ENCODE measurements at regions not wholly inside any gene's neighbourhood (a gene's known extent, or its start where the extent isn't known, plus 50 kb on each side); places are given as distances from the start of the nearest gene placed in this dataset.
A peak's percentile ranks its signal among the peaks of the same experiment; 100 is the strongest.
"Not testable (repeated sequence)": the region's sequence is repeated elsewhere in the genome, so short reads cannot be mapped to it uniquely, and the experiment has no call there.

DNA sequence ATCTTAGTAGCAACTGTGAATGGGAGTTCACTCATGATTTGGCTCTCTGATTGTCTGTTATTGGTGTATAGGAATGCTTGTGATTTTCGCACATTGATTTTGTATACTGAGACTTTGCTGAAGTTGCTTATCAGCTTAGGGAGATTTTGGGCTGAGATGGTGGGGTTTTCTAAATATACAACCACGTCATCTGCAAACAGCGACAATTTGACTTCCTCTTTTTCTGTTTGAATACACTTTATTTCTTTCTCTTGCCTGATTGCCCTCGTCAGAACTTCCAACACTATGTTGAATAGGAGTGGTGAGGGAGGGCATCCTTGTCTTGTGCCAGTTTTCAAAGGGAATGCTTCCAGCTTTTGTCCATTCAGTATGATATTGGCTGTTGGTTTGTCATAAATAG lies 1883.1 kb upstream of the TENM3 start:
- not testable (repeated sequence) for DNase-seq

DNA sequence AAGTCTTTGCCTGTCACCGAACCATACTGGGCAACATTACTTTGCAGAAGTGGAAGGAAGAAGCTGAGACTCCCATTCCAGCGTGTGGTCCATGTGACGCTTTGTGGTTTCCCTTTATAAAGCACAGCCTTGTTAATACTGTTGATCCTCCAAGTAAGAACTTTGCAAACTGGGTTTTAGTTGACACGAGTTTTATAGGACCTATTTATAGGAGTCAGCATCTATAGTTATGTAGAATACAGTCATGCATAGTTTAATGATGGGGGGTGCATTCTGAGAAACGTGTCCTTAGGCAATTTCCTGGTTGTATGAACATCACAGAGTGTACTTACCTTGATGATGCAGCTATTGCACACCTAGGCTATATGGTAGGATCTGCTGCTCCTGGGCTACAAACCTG lies 1879.4 kb upstream of the TENM3 start:
- no peak for DNase-seq

DNA sequence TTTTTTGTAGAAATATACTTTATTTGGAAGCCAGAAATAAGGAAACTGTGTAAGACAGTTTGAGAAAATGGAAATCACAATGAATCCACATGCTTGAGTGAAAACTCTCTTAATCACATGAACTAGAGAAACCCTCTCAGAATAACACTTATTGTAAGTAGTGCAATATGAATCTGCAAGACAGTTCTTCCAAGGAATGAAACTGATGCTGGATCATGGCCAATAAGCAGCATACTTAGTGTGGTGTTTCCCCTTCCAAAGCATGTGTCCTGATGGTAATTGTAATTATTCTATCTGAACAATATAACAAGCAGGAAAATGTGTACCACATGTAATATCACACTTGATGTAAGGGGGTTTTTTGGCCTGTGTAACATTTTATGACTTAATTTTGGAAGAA lies 1870.5 kb upstream of the TENM3 start:
- DNase-seq = no peak

DNA sequence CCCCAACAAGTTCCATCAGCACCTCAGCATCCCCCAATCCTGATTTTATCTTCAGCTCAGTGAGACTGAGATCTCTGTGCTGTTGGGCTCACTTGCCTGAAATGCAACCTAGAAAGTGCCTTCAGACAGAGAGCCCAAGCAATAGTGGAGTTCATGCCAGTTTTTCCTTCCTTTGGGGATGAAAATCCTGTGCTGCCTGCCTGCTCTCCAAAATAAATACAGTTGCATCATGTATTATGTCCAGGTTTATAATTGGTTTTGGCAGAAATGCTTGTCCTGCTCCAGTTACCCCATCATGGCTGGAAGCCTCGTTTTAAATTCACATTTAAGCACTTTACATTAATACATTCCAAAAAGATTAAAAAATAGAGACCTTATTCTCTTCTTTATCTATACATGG lies 1865.5 kb upstream of the TENM3 start:
- no peak for DNase-seq

DNA sequence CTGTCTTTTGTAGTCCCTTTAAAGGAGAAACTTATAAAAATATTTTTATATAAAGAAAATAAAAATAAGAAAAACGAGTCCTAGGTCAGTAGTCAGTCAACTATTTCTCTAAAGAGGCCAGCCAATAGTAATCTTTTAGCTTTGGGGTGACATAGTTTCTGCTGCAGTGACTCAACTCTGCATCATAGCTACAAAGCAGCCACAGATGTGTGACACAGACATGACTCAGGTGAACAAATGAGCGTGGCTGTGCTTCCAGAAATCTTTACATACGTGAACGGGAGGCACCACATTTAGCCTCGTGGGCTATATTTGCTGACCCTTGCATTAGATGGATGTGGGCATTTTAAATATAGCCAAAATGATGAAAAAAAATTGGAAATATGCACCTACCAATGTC lies 1862.5 kb upstream of the TENM3 start:
- no peak for DNase-seq

DNA sequence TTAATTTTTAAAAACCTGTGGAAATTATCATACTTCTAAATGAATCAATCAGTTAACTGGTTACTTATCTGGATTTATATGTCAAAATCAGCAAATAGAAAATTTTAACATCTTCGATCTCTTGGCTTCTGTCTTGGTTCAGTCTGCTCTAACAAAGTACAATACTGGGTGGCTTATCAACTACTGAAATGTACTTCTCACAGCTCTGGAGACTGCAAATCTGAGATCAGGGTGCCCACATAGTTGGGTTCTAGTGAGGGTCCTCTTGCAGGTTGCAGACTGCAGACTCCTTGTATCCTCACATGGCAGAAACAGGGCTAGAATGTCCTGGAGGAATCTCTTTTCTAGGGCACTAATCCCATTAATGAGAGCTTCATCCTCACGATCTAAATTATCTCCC lies 1851.6 kb upstream of the TENM3 start:
- peak; percentile 6 for DNase-seq

DNA sequence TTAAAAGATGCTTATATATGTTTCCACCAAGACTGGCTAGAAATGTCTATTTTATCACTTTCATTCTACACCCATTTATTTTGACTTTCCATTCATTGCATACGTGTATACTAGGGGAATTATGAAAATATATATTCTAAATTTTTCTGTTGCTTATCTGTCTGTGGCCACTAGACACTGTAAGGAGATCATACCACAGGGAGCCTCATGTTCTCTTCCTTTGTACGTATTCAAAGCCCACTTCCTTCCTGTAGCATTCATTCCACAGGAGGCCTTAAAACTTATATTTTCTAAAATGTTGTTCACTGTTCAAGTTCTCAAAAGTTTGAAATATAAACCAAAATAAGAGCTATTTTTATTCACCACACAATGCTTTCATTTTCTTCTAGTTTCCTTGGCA lies 1848.9 kb upstream of the TENM3 start:
- DNase-seq = no peak

DNA sequence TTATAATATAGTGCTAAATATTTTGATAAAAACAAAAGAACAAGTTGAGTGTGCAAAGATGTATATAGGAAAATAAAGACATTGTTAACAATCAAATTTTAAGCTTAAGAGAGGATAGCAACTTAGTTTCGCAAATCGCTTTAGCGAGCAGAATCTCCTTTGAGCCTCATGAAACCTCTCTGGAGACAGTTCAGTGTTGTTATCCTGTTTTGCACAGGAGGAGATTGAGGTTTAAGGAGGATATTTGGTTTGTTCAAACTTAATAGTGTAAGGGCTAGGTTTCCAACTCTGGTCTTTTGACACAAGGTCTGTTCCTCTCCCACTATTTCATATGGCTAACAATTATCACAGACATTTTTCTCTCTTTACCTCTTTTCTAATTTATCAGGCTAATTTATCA lies 1848.5 kb upstream of the TENM3 start:
- DNase-seq = no peak

DNA sequence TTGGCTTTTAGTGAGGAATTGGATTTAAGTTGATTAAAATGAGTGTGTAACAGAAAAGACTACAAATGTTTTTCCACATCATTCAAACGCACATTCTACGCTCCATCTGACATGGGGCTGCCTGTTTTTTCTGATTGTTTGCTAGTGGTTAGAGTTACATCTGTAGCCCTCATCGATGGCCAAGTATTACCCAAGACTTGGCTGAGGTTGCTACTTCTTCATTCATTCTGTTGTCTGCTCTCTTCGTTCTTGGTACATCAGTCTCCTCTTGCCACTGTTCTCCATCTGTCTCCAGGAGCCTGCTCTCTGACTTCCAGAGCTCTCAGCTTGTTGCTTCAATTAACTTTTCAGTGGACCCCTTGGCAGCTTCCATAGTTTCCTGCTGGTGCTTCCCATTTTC lies 1844.6 kb upstream of the TENM3 start:
- DNase-seq = no peak

DNA sequence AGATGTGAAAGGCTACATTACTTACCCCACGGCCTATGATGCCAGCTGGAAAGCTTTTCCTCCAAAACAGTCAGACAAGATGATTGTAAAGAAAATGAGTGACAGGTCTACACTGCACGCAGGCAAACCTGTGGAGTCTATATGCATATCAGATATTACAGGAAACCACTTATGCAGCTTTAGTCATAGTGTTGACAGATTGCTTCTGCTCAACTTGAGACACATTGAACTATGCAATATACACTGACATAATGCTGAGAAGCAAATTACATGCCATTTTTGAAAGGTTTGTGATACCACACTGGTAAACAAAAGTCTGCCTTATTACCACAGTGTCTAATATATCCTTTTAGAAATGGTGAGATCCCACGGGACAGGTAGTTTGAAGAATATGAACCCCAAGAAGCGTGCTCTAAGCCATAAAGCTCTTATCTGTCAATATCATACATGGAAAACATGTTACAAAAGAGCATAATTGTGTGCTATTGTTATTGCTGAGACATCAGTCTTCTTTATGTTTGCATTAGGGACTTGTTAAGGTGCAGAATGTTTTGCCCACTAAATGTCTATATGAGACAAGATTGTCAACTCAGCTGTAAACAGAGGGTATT lies 1835.8 kb upstream of the TENM3 start:
- DNase-seq = no peak

DNA sequence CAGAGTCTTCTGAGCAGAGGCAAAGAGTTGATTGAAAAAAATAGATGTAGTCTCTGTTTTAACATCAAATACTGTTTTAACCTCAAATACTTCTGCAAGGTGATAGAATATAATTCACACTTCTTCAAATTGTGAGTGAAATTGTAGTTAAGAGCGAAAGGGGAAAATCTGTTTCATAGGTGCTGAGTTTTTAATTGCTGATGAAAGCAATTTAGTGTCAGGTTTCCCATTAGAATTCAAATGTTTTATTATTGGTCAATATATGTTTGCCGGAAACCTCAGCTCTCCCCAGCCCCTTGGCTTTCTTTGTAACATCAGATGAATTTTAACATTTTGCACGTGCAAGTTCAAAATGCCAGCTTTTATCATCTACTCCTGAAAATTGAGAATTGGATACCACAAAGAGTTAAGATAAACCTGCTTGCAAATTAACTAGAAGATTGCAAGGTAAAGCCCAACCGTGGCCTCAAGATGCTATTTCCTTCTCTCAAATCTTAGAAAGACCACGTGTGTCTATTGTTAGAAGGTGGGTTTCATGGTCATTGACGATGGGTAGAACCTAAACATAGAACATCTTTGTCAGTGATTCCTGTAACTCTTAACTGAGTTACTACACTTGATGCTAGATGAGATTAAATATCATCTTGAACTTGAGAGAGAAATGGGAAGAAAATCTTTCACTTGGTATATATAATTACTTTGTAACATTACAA lies 1824.2 kb upstream of the TENM3 start:
- no peak for DNase-seq

DNA sequence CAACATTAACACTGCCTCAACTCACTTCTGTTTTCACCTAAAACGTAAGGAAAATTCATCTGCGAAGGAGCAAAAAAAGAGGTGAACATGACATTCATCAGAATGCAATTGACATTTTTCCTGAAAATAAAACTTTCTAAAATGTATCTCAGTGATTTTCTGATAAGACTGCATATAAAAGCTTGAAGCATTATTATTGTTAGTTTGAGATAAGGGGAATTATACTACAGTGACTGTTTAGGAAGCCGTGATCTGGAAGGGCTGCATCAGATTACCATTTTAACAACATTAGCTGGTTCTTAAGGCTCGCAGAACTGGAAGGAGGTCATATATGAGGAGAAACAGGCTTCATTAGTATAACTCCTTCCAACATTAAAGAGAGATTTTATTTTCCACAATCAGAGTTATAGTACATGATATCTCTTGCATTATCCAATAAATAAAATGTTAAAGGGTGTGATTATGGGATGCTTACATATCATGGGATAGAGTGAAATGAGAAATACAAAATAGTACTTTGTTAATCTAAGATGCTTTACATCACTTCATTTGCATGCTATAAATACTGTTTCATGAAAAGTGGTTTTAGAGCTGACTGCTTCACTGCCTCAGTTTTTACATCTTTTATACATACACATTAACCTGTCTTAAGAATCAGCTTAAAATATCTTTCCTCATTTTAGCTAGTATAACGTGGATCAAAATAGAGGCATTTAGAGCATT lies 1820.1 kb upstream of the TENM3 start:
- peak; percentile 49 for DNase-seq

DNA sequence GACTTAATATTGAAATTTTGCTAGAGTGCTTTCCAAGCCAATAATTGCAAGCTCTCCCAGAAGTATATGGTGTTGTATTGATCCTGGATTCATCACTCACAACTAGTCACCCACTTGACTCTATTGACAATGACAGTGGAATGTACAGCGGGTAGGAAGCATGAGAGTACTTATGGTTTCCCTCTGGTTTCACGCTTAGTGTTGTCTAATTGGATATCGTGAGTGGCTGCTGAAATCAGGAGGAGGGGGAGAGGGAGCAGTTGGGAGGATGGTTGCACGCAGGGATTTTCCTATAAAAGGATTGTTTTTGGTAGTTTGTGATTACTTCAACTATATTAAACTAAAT lies 1819.5 kb upstream of the TENM3 start:
- peak; percentile 77 for DNase-seq

DNA sequence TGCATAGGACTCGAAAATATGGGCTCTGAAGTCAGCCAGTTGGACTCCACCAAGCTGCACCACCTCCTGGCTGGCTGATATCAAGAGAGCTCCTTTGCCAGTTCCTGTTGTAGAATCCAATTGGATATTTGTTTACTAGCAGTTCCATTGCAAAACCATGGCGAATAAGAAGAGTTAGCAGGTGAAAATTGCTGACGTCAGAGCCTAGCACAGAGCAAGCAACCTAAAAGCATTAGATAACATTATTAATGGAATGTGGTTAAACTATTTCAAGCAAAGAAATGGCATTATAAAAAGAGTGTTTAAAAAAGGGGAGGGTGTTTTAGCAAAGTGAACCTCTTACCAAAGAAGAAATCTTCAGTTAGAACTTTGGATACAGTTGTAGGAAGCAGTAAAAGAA lies 1816.3 kb upstream of the TENM3 start:
- no peak for DNase-seq

DNA sequence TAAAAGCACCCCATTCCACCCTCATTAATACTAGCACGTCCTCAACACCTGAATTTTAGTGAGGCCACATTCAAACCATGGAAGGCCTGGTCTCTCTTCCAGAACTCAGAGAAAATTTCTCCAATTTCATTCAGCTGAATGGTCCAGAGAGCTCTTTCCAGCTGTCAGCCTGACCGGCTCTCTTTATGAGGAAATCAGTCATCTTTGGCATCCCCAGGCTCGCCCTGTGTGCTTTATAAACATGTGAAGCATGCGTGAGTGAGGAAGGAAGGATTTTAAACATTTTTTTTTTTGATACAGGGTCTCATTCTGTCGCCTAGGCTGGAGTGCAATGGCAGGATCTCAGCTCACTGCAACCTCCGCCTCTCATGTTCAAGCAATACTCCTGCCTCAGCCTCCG lies 1812.9 kb upstream of the TENM3 start:
- no peak for DNase-seq

DNA sequence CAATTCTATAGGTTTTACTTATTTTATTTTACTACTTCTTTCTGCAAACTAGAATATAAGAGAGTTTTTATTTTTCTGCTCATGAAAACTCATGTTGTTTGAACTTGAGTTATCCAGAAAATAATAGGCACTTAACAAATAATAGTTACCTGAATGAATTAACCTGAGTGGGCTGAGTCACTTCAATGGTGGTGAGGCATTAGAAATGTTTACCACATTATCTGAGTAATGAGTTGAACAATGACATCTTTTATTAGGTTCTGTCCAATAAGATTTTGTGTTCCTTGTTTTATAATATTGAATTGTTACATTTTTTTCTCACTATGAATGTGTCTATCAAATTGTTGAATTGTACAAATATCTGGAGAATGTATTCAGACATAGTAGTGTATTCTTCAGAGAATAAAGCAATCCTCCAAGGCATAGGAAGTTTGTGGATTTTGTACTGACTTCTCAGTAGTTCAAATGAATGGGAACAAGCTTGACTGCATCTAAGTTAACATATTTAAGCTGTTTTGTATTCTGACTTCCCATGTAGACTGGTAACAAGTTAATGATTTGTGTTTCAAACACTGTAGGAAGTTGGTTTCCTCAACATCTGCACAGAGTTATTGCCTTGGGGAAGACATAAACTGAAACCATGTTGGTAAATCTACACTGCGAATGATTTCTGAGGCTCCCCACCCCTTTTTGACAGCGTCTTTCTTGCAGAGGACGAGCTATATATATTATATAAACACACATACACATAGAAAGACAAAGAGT lies 1808.9 kb upstream of the TENM3 start:
- DNase-seq = no peak

DNA sequence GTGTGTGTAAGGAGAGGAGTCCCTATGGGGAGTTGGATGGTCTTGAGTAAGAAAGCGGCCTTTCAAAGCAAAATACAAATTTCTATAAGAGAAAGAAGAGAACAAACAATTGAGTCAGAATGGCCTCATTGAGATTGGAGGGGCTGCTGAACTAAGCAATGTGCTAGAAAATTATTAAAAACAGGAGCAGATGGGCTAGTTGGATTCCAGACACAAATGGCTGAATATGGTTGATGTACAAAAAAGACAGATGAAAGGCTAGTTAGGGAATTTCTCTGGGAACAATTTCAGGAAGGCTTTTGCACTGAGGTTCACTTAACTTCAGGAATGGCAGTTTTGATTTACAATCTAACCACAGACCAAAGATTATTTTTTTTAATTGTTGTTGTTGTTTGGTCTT lies 1806.8 kb upstream of the TENM3 start:
- no peak for DNase-seq

DNA sequence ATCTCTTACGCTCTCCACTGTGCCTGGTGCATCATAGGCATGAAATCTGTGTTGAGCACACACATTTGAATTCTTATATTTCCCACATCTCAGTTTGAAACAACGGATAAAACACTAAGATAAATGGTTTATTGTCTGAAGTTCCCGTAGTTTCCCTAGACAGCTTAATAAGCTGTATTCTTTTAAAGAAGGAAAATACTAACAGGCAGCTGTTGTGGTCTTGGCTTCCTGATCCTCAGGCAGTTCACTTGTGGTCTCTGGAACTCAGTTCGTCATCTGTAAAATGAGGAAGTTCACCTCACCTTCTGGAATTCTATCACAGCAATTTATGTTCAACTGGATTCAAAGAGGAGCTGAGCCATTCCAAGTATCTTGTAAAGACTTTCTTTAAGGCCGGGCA lies 1805.6 kb upstream of the TENM3 start:
- no peak for DNase-seq

DNA sequence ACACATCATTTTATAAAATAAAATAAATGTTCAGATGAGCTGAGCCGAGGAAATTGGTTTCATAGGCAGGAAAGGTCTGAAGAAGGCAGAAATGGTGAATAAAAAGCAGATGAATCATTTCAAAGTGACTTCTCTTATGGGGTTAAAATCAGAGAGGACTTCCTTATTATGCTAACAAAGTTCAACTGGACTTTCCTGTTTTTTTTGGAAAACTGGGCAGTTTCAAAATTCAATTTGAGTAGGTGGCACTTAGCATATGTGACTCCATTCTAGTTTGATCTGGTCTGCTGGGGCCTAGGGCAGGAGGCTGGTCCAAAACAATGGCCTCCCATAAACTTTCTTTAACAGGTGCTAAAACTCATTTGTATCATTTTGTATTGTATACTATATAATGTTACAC lies 1794.9 kb upstream of the TENM3 start:
- no peak for DNase-seq

DNA sequence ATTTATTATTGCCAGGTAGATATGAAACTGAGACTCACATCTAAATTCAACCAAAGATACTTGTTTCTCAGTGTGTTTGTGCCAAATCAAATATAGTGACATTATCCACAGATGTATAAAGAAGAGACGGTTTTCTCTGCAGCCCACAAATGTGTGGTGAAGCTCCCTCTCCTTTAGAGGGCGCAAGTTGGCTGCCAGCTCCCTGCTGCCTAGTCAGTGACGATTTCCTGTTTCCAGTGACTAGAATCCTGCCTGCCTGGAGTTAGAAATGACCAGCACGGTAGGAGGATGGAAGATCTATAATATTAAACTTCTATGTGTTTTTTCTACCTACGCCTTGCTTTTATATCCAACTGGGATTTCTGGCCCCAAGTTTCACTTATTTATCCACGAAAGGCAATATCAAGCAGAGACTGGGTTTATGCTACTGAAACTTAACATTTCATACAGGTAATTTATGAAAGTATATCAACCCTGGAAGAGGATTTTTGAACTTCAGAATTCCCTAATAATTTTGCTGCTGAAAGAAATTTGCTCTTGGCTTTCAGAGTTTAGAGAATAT lies 1793.7 kb upstream of the TENM3 start:
- DNase-seq = peak; percentile 82

DNA sequence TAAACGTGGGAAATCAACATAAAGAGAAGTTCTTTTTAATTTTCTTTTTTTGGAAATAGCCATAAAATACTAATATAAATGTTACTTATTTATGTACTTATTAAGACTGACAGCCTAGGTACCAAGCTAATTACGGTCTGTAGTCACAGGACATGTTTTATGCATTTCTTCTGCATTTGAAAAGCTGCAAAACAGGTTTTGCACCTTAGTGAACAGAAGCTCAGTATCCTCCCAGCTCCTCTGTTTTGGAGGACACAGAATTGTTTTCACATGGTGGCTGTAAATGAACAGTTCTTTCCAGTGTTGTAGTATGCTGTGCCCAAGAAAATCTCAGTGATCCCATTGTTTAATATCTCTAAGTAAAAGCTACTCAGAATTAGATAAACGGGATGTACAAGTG lies 1788.0 kb upstream of the TENM3 start:
- DNase-seq = no peak

DNA sequence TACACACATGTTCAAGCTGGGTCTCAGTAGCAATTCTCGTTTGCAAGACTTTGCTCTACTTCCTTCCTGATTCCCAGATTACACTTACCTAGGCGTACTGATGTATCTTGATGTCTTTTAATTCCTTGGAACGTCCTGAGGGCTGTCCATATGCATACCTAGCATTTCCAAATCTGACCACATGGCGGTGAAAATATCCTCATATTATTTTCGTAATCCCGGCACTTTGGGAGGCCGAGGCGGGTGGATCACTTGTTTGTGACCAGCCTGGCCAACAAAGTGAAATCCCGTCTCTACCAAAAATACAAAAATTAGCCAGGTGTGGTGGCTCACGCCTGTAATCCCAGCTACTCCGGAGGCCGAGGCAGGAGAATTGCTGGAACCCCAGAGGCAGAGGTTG lies 1786.3 kb upstream of the TENM3 start:
- DNase-seq = peak; percentile 15

DNA sequence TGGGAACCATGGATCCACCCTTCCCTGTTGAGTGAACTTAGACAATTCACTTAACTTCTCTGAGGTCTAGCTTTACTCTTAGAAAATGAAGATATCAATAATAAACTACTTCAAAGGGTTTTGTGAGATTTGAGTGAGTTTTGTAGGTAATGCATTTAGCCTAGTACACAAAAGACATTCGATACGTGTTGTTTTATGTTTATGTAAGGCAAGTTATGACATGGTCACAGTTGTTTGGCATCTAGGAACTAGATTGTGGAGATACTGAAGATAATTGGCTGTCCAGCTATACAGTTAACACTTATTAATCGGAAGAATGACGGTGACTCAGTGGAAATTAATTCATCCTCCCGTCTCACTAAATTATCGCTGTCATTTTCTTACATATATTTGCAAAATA lies 1781.1 kb upstream of the TENM3 start:
- no peak for DNase-seq

DNA sequence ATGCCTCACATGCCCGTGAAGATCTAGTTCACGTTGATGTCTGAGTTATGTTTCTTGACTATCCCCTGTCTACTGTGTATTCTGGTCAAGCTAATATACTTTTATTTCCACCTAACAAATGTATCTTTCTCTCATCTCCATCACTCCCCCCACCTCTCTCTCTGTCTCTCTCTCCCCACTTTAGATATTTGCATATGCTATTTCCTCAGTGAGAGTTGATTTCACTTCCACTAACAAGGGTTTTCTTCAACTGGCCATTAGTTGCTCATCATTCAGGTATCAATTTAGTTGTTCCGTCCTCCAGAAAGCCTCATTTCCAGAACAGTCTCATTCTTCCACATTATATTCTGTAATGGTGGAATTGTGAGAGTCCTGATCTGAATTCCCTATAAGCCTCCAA lies 1777.8 kb upstream of the TENM3 start:
- no peak for DNase-seq
